ENCODE measurements at regions not wholly inside any gene's neighbourhood (a gene's known extent, or its start where the extent isn't known, plus 50 kb on each side); places are given as distances from the start of the nearest gene placed in this dataset.

- Histone ChIP-seq H3K27ac (ENCODE audit: low read depth) (no peak overlapping the region), H3K4me1 (ENCODE audit: insufficient read depth) (no peaks in the 10 kb centered on the region), H3K36me3 (ENCODE audit: insufficient read depth) (no peaks in the 10 kb centered on the region), H3K4me3 (ENCODE audit: low read depth, low read length) (no peak overlapping the region)
- no peak for DNase-seq (ENCODE audit: extremely low spot score)
- 74% methylated on average over 4 of the region's 4 CpGs for WGBS
These were observed 398.9 kb downstream of the ADRA2A start for GRCh38 chr10:111475720-111476119.

GRCh38 chr10:111478651-111479050, 401.8 kb downstream of the ADRA2A start:
- H3K27ac ChIP-seq (ENCODE audit: low read depth), result no peak overlapping the region
- H3K36me3 ChIP-seq (ENCODE audit: insufficient read depth), result no peaks in the 10 kb centered on the region
- H3K4me3 ChIP-seq (ENCODE audit: low read depth, low read length), result no peak overlapping the region
- H3K4me1 ChIP-seq (ENCODE audit: insufficient read depth), result no peaks in the 10 kb centered on the region
- WGBS, result 80% methylated on average over 3 of the region's 3 CpGs
- no peak for DNase-seq (ENCODE audit: extremely low spot score)

- H3K4me1 ChIP-seq (ENCODE audit: insufficient read depth), result no peaks in the 10 kb centered on the region
- H3K4me3 ChIP-seq (ENCODE audit: low read depth, low read length), result no peak overlapping the region
- no peaks in the 10 kb centered on the region for H3K36me3 ChIP-seq (ENCODE audit: insufficient read depth)
- H3K27ac ChIP-seq (ENCODE audit: low read depth), result no peak overlapping the region
- DNase-seq (ENCODE audit: extremely low spot score), result no peak
- 72% methylated on average over 2 of the region's 2 CpGs for WGBS
These were observed 403.1 kb downstream of the ADRA2A start for GRCh38 chr10:111479966-111480365.

GRCh38 chr10:111481261-111481826, 404.5 kb downstream of the ADRA2A start:
- DNase-seq (ENCODE audit: extremely low spot score), result no peak

GRCh38 chr10:111481866-111482265, 405.0 kb downstream of the ADRA2A start:
- Histone ChIP-seq H3K4me1 (ENCODE audit: insufficient read depth) (no peaks in the 10 kb centered on the region), H3K36me3 (ENCODE audit: insufficient read depth) (no peaks in the 10 kb centered on the region), H3K4me3 (ENCODE audit: low read depth, low read length) (no peak overlapping the region), H3K27ac (ENCODE audit: low read depth) (no peak overlapping the region)
- 87% methylated on average over 2 of the region's 2 CpGs for WGBS
- DNase-seq (ENCODE audit: extremely low spot score), result no peak

More at GRCh38 chr10:111481261-111481826, 404.5 kb downstream of the ADRA2A start:
- Histone ChIP-seq H3K36me3 (ENCODE audit: insufficient read depth) (no peaks in the 10 kb centered on the region), H3K4me1 (ENCODE audit: insufficient read depth) (no peaks in the 10 kb centered on the region), H3K27ac (ENCODE audit: low read depth) (no peak overlapping the region), H3K4me3 (ENCODE audit: low read depth, low read length) (no peak overlapping the region)
- 80% methylated on average over 5 of the region's 5 CpGs for WGBS

- no peaks in the 10 kb centered on the region for H3K4me1 ChIP-seq (ENCODE audit: insufficient read depth)
- DNase-seq (ENCODE audit: extremely low spot score), result no peak
- H3K36me3 ChIP-seq (ENCODE audit: insufficient read depth), result no peaks in the 10 kb centered on the region
- no peak overlapping the region for H3K4me3 ChIP-seq (ENCODE audit: low read depth, low read length)
- 68% methylated on average over 5 of the region's 5 CpGs for WGBS
- H3K27ac ChIP-seq (ENCODE audit: low read depth), result no peak overlapping the region
These were observed 405.9 kb downstream of the ADRA2A start for GRCh38 chr10:111482621-111483216.

GRCh38 chr10:111485767-111486166, 408.9 kb downstream of the ADRA2A start:
- Histone ChIP-seq H3K27ac (ENCODE audit: low read depth) (no peak overlapping the region), H3K4me1 (ENCODE audit: insufficient read depth) (no peaks in the 10 kb centered on the region), H3K4me3 (ENCODE audit: low read depth, low read length) (no peak overlapping the region), H3K36me3 (ENCODE audit: insufficient read depth) (no peaks in the 10 kb centered on the region)
- WGBS, result 76% methylated on average over 3 of the region's 3 CpGs
- no peak for DNase-seq (ENCODE audit: extremely low spot score)

GRCh38 chr10:111486346-111486745, 409.5 kb downstream of the ADRA2A start:
- H3K4me3 ChIP-seq (ENCODE audit: low read depth, low read length), result no peak overlapping the region
- WGBS, result 83% methylated on average over 1 of the region's 1 CpG
- H3K4me1 ChIP-seq (ENCODE audit: insufficient read depth), result no peaks in the 10 kb centered on the region
- no peak overlapping the region for H3K27ac ChIP-seq (ENCODE audit: low read depth)
- no peak for DNase-seq (ENCODE audit: extremely low spot score)
- no peaks in the 10 kb centered on the region for H3K36me3 ChIP-seq (ENCODE audit: insufficient read depth)

DNA sequence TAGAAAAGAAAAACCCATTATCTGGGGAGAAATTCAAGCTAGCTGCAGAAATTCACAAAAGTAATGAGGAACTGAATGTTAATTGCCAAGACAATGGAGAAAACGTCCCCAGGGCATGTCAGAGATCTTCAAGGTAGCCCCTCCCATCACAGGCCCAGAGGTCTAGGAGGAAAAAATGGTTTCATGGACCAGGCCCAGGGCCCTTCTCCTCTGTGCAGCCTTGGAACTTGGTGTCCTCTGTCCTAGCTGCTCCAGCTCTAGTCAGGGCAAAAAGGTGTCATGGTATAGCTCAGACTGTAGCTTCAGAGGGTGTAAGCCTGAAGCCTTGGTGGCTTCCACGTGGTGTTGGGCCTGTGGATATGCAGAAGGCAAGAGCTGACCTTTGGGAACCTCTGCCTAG, 411.8 kb downstream of the ADRA2A start:
- Histone ChIP-seq H3K36me3 (ENCODE audit: insufficient read depth) (no peaks in the 10 kb centered on the region), H3K27ac (ENCODE audit: low read depth) (no peak overlapping the region), H3K4me3 (ENCODE audit: low read depth, low read length) (no peak overlapping the region), H3K4me1 (ENCODE audit: insufficient read depth) (no peaks in the 10 kb centered on the region)
- DNase-seq (ENCODE audit: extremely low spot score), result no peak
- WGBS, result 22% methylated on average over 2 of the region's 2 CpGs

GRCh38 chr10:111491154-111491553, 414.3 kb downstream of the ADRA2A start:
- WGBS, result 57% methylated on average over 1 of the region's 1 CpG

DNA sequence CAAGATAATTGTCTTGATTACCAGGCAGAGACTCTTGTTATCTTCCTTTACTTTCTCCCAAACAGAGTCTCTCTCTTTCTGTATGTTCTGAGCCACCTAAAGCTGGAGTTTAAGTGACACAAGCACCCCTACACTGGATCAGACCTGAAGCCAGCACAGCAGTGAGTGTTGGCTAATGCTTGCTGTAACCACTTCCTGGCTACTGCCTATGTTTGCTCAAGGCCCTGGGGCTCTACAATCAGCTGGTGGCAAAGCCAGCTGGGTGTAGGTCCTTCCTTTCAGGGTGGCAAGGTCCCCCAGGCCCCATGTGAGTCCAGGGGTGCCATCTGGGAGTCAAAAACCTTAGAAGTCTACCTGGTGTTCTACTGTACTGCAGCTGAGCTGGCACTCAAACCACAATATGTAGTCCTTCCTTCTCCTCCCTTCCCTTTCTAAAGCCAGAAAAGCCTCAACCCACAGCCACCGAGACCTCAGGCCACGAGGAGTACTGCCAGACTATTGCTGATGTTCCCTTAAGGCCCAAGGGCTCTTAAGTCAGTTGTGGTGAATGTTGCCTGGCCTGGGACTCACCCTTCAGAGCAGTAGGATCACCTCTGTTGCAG, 416.3 kb downstream of the ADRA2A start:
- DNase-seq (ENCODE audit: extremely low spot score), result no peak
- Histone ChIP-seq H3K36me3 (ENCODE audit: insufficient read depth) (no peaks in the 10 kb centered on the region), H3K4me1 (ENCODE audit: insufficient read depth) (no peaks in the 10 kb centered on the region), H3K27ac (ENCODE audit: low read depth) (no peak overlapping the region), H3K4me3 (ENCODE audit: low read depth, low read length) (no peak overlapping the region)
- WGBS, result 84% methylated on average over 2 of the region's 2 CpGs

More at GRCh38 chr10:111491154-111491553, 414.3 kb downstream of the ADRA2A start:
- no peak overlapping the region for H3K27ac ChIP-seq (ENCODE audit: low read depth)
- no peak overlapping the region for H3K4me3 ChIP-seq (ENCODE audit: low read depth, low read length)
- DNase-seq (ENCODE audit: extremely low spot score), result no peak
- H3K36me3 ChIP-seq (ENCODE audit: insufficient read depth), result no peaks in the 10 kb centered on the region
- no peaks in the 10 kb centered on the region for H3K4me1 ChIP-seq (ENCODE audit: insufficient read depth)

GRCh38 chr10:111498560-111498959, 421.7 kb downstream of the ADRA2A start:
- no peak for DNase-seq (ENCODE audit: extremely low spot score)
- H3K27ac ChIP-seq (ENCODE audit: low read depth), result no peak overlapping the region
- WGBS, result 53% methylated on average over 1 of the region's 1 CpG
- no peak overlapping the region for H3K4me3 ChIP-seq (ENCODE audit: low read depth, low read length)
- H3K36me3 ChIP-seq (ENCODE audit: insufficient read depth), result no peaks in the 10 kb centered on the region
- no peaks in the 10 kb centered on the region for H3K4me1 ChIP-seq (ENCODE audit: insufficient read depth)

GRCh38 chr10:111504376-111504775, 427.5 kb downstream of the ADRA2A start:
- Histone ChIP-seq H3K27ac (ENCODE audit: low read depth) (no peak overlapping the region), H3K4me1 (ENCODE audit: insufficient read depth) (no peaks in the 10 kb centered on the region), H3K4me3 (ENCODE audit: low read depth, low read length) (no peak overlapping the region), H3K36me3 (ENCODE audit: insufficient read depth) (no peaks in the 10 kb centered on the region)
- no peak for DNase-seq (ENCODE audit: extremely low spot score)

- no peaks in the 10 kb centered on the region for H3K4me1 ChIP-seq (ENCODE audit: insufficient read depth)
- WGBS, result 20% methylated on average over 3 of the region's 3 CpGs
- no peak overlapping the region for H3K27ac ChIP-seq (ENCODE audit: low read depth)
- no peaks in the 10 kb centered on the region for H3K36me3 ChIP-seq (ENCODE audit: insufficient read depth)
- H3K4me3 ChIP-seq (ENCODE audit: low read depth, low read length), result no peak overlapping the region
- no peak for DNase-seq (ENCODE audit: extremely low spot score)
These were observed 429.6 kb downstream of the ADRA2A start for GRCh38 chr10:111506266-111507034.
